MCF 10A (cell line): ENCODE measurements at regions not wholly inside any gene's neighbourhood (a gene's known extent, or its start where the extent isn't known, plus 50 kb on each side); places are given as distances from the start of the nearest gene placed in this dataset.

ENCODE experiments used
- BruUV-seq: library from RNA; stranded (reverse); fragments of 400-500 nt; replicated peaks from 2 replicates; lab custom pipeline; 2021; lab: Mats Ljungman, UMichigan
- CTCF ChIA-PET: fragments of 300-600 bp; sonication (Branson Sonifier 250); formaldehyde crosslinking; extraction: SDS; loops from one replicate; lab custom pipeline; 2021; ENCODE audit warnings: antibody characterized with exemption, inconsistent platforms; lab: Yijun Ruan, JAX
- POLR2A ChIA-PET: fragments of 300-600, 350-650 bp; sonication (Branson Sonifier 250); formaldehyde crosslinking; extraction: SDS; loops from one replicate; lab custom pipeline; 2020; ENCODE audit warnings: antibody characterized with exemption, inconsistent platforms; lab: Yijun Ruan, JAX
- DNase-seq: peaks from one replicate; pipeline ENCODE4 v3.0.0-alpha.2; 2018; ENCODE audit not compliant: unreplicated experiment
- H3K27ac Mint-ChIP-seq: one replicate; pipeline ENCODE4 v1.8.0; 2022; ENCODE audit warnings: mild to moderate bottlenecking, low read depth, mixed read lengths; ENCODE audit not compliant: unreplicated experiment
- H3K27me3 Mint-ChIP-seq: one replicate; pipeline ENCODE4 v1.8.0; 2022; ENCODE audit warnings: mixed read lengths; ENCODE audit not compliant: insufficient read depth, unreplicated experiment
- H3K36me3 Mint-ChIP-seq: one replicate; pipeline ENCODE4 v1.8.0; 2022; ENCODE audit warnings: mild to moderate bottlenecking, moderate library complexity, mixed read lengths; ENCODE audit not compliant: insufficient read depth, unreplicated experiment
- H3K4me1 Mint-ChIP-seq: one replicate; pipeline ENCODE4 v1.8.0; 2022; ENCODE audit warnings: mixed read lengths; ENCODE audit not compliant: insufficient read depth, unreplicated experiment
- H3K4me3 Mint-ChIP-seq: one replicate; pipeline ENCODE4 v1.8.0; 2022; ENCODE audit warnings: mild to moderate bottlenecking, moderate library complexity, mixed read lengths; ENCODE audit not compliant: unreplicated experiment
- H3K9me3 Mint-ChIP-seq: one replicate; pipeline ENCODE4 v1.8.0; 2022; ENCODE audit warnings: mixed read lengths; ENCODE audit not compliant: unreplicated experiment
- CTCF ChIP-seq: fragments of 200-600 bp; IDR thresholded peaks from one replicate; pipeline ENCODE4 v1.8.0; 2022; ENCODE audit warnings: antibody characterized with exemption, mild to moderate bottlenecking; ENCODE audit not compliant: unreplicated experiment
- intact Hi-C: fragments of 100-400 bp; cut with micrococcal nuclease; formaldehyde crosslinking; loops from 2 replicates; pipeline ENCODE4 v1.14.1; 2022

GRCh38 chr1:219466766-219467165 lies 146.1 kb downstream of the ZC3H11B start:
- no peak for TF ChIP-seq CTCF
- Mint-ChIP-seq H3K4me3 (no peak overlapping the region), H3K27me3 (peaks cover 84% of the 10 kb centered on the region), H3K27ac (no peak overlapping the region), H3K4me1 (no peaks in the 10 kb centered on the region), H3K9me3 (no peaks in the 10 kb centered on the region), H3K36me3 (no peaks in the 10 kb centered on the region)
- POLR2A ChIA-PET = no interaction called here
- intact Hi-C loops = no loop called here
- no TSS peak for BruUV-seq
- CTCF ChIA-PET = interaction anchor here (1.1 to 1.3 kb wide), 2 partner anchors 11 to 345 kb away, joined by 3 to 4 read pairs; no protein-coding TSS in a partner anchor
- no peak for DNase-seq

- no peak for DNase-seq
- no peaks in the 10 kb centered on the region for H3K36me3 Mint-ChIP-seq
- ChIA-PET CTCF (interaction anchor here (0.6 to 1.3 kb wide), 4 partner anchors 13 to 346 kb away, joined by 3 to 4 read pairs (median 4); no protein-coding TSS in a partner anchor), POLR2A (interaction anchor here (0.7 kb wide), 1 partner anchor 18 kb away, joined by 4 read pairs; no protein-coding TSS in a partner anchor)
- BruUV-seq = no TSS peak
- no peaks in the 10 kb centered on the region for H3K4me1 Mint-ChIP-seq
- H3K27ac Mint-ChIP-seq = no peak overlapping the region
- intact Hi-C loops = no loop called here
- H3K27me3 Mint-ChIP-seq = peaks cover 83% of the 10 kb centered on the region
- no peaks in the 10 kb centered on the region for H3K9me3 Mint-ChIP-seq
- no peak overlapping the region for H3K4me3 Mint-ChIP-seq
- no peak for TF ChIP-seq CTCF
Measured at GRCh38 chr1:219465212-219466093, 147.5 kb downstream of the ZC3H11B start.

GRCh38 chr1:219463636-219464035 lies 149.3 kb downstream of the ZC3H11B start:
- Mint-ChIP-seq H3K36me3 (no peaks in the 10 kb centered on the region), H3K4me3 (no peak overlapping the region), H3K27me3 (peaks cover 86% of the 10 kb centered on the region), H3K9me3 (no peaks in the 10 kb centered on the region), H3K4me1 (no peaks in the 10 kb centered on the region), H3K27ac (no peak overlapping the region)
- intact Hi-C loops = no loop called here
- ChIA-PET CTCF (interaction anchor here (0.8 to 1.3 kb wide), 3 partner anchors 11 to 125 kb away, joined by 3 to 5 read pairs (median 3); no protein-coding TSS in a partner anchor), POLR2A (interaction anchor here (0.7 kb wide), 1 partner anchor 9 kb away, joined by 3 read pairs; no protein-coding TSS in a partner anchor)
- TF ChIP-seq CTCF = no peak
- DNase-seq = no peak
- no TSS peak for BruUV-seq

- BruUV-seq = no TSS peak
Measured at GRCh38 chr1:219461981-219462400, 150.9 kb downstream of the ZC3H11B start.

More at GRCh38 chr1:219461981-219462400, 150.9 kb downstream of the ZC3H11B start:
- H3K27ac Mint-ChIP-seq = no peak overlapping the region
- DNase-seq = no peak
- H3K4me1 Mint-ChIP-seq = no peaks in the 10 kb centered on the region
- intact Hi-C loops = no loop called here
- no peak for TF ChIP-seq CTCF
- ChIA-PET CTCF (interaction anchor here (0.5 to 0.6 kb wide), 2 partner anchors 1033 to 1280 kb away, joined by 4 read pairs; no protein-coding TSS in a partner anchor), POLR2A (no interaction called here)
- no peaks in the 10 kb centered on the region for H3K9me3 Mint-ChIP-seq
- no peaks in the 10 kb centered on the region for H3K36me3 Mint-ChIP-seq
- H3K27me3 Mint-ChIP-seq = peaks cover 70% of the 10 kb centered on the region
- no peak overlapping the region for H3K4me3 Mint-ChIP-seq
